GM23338 (cell line): ENCODE measurements at regions not wholly inside any gene's neighbourhood (a gene's known extent, or its start where the extent isn't known, plus 50 kb on each side); places are given as distances from the start of the nearest gene placed in this dataset.

Experiments used
- ATAC-seq: fragments of 200-7000 bp; cut with Tn5 transposase; 3 replicates; pipeline ENCODE4 v1.9.1; 2020
- DNase-seq: peaks from one replicate; pipeline ENCODE4 v3.0.0-alpha.2; 2015; ENCODE audit warnings: low spot score
- H2AFZ ChIP-seq: fragments of 200-600 bp; sonication (generic); 2 replicates; pipeline ENCODE4 v1.8.0; 2016; ENCODE audit warnings: antibody characterized with exemption, mild to moderate bottlenecking, moderate library complexity
- H3F3A ChIP-seq: fragments of 200-600 bp; sonication (generic); replicated peaks from 2 replicates; pipeline ENCODE4 v1.8.0; 2017; ENCODE audit warnings: antibody characterized with exemption, mixed run types, low read depth
- H3K27ac ChIP-seq: fragments of 200-600 bp; sonication (generic); 2 replicates; pipeline ENCODE4 v1.6.1; 2016; ENCODE audit warnings: low read depth
- H3K27me3 ChIP-seq: fragments of 200-600 bp; sonication (generic); 2 replicates; pipeline ENCODE4 v1.8.0; 2016; ENCODE audit warnings: mild to moderate bottlenecking, mixed run types, moderate library complexity; ENCODE audit not compliant: insufficient read depth
- H3K36me3 ChIP-seq: fragments of 200-600 bp; sonication (generic); 2 replicates; pipeline ENCODE4 v1.8.0; 2016; ENCODE audit warnings: mild to moderate bottlenecking; ENCODE audit not compliant: insufficient read depth
- H3K4me1 ChIP-seq: fragments of 200-600 bp; sonication (generic); 2 replicates; pipeline ENCODE4 v1.8.0; 2016; ENCODE audit warnings: mild to moderate bottlenecking, moderate library complexity; ENCODE audit not compliant: insufficient read depth
- H3K4me2 ChIP-seq: fragments of 200-600 bp; sonication (generic); 2 replicates; pipeline ENCODE4 v1.7.1; 2017; ENCODE audit warnings: mixed run types
- H3K4me3 ChIP-seq: fragments of 200-600 bp; sonication (generic); 2 replicates; pipeline ENCODE4 v1.6.1; 2016; ENCODE audit warnings: mixed run types
- H3K79me2 ChIP-seq: fragments of 200-600 bp; sonication (generic); replicated peaks from 2 replicates; pipeline ENCODE4 v1.8.0; 2017; ENCODE audit warnings: mild to moderate bottlenecking; ENCODE audit not compliant: insufficient read depth
- H3K9me2 ChIP-seq: fragments of 200-600 bp; sonication (generic); 2 replicates; pipeline ENCODE4 v1.8.0; 2017; ENCODE audit not compliant: insufficient read depth
- H4K20me1 ChIP-seq: fragments of 200-600 bp; sonication (generic); replicated peaks from 2 replicates; pipeline ENCODE4 v1.8.0; 2017; ENCODE audit warnings: mild to moderate bottlenecking; ENCODE audit not compliant: insufficient read depth
- H3K27ac Mint-ChIP-seq: 2 replicates; pipeline ENCODE4 v1.8.0; 2020; ENCODE audit warnings: inconsistent platforms, mild to moderate bottlenecking, moderate library complexity, mixed read lengths
- H3K27me3 Mint-ChIP-seq: 3 replicates; pipeline ENCODE4 v1.8.0; 2022; ENCODE audit warnings: low read depth, mild to moderate bottlenecking, moderate library complexity, mixed read lengths, inconsistent platforms; ENCODE audit not compliant: insufficient read depth, poor library complexity
- H3K36me3 Mint-ChIP-seq: 3 replicates; pipeline ENCODE4 v1.8.0; 2021; ENCODE audit warnings: low read depth, mild to moderate bottlenecking, inconsistent platforms, moderate library complexity, mixed read lengths
- H3K4me1 Mint-ChIP-seq: 3 replicates; pipeline ENCODE4 v1.8.0; 2020; ENCODE audit warnings: mild to moderate bottlenecking, inconsistent platforms, mixed read lengths
- H3K4me3 Mint-ChIP-seq: 3 replicates; pipeline ENCODE4 v1.8.0; 2021; ENCODE audit warnings: moderate library complexity, mild to moderate bottlenecking, inconsistent platforms, mixed read lengths
- H3K9me3 Mint-ChIP-seq: 3 replicates; pipeline ENCODE4 v1.8.0; 2020; ENCODE audit warnings: moderate library complexity, mild to moderate bottlenecking, inconsistent platforms, mixed read lengths
- CREB1 ChIP-seq: fragments of 250-450 bp; sonication (Bioruptor Pico); IDR thresholded peaks from 2 replicates; pipeline ENCODE4 v1.5.0; 2020; ENCODE audit warnings: low read depth, mild to moderate bottlenecking, moderate library complexity
- CTCF ChIP-seq, 2 experiments: fragments of 200-600 bp in 1 of 2; sonication (generic) in 1 of 2; conservative IDR thresholded peaks; 2 replicates each; pipeline versions ENCODE4 v1.5.1 to v1.6.1; 2016 to 2017; ENCODE audit warnings: antibody characterized with exemption in 2 of 2, low read depth in 2 of 2, mild to moderate bottlenecking in 2 of 2, moderate library complexity in 1 of 2
- EZH2 ChIP-seq: fragments of 200-600 bp; sonication (generic); IDR thresholded peaks from one replicate; pipeline ENCODE4 v1.8.0; 2017; ENCODE audit warnings: antibody characterized with exemption, mild to moderate bottlenecking, low read depth; ENCODE audit not compliant: unreplicated experiment
- EZH2phosphoT487 ChIP-seq: fragments of 200-600 bp; sonication (generic); IDR thresholded peaks from one replicate; pipeline ENCODE4 v1.8.1; 2018; ENCODE audit warnings: antibody characterized with exemption; ENCODE audit not compliant: unreplicated experiment
- JUNB ChIP-seq: IDR thresholded peaks from one replicate; pipeline ENCODE4 v1.6.1; 2016; ENCODE audit warnings: antibody characterized with exemption; ENCODE audit not compliant: unreplicated experiment
- NANOG ChIP-seq: IDR thresholded peaks from 2 replicates; pipeline ENCODE4 v1.6.1; 2016; ENCODE audit warnings: antibody characterized with exemption, borderline replicate concordance
- POLR2AphosphoS5 ChIP-seq: IDR thresholded peaks from 2 replicates; pipeline ENCODE4 v1.6.1; 2016; ENCODE audit warnings: antibody characterized with exemption, low read depth
- STAT1 ChIP-seq: IDR thresholded peaks from one replicate; pipeline ENCODE4 v1.6.1; 2016; ENCODE audit warnings: antibody characterized with exemption; ENCODE audit not compliant: unreplicated experiment
- ZNF114 ChIP-seq: fragments of 250-450 bp; sonication (Bioruptor Pico); IDR thresholded peaks from 2 replicates; pipeline ENCODE4 v1.5.0; 2020; ENCODE audit warnings: mild to moderate bottlenecking, moderate library complexity
- ZNF331 ChIP-seq: fragments of 250-450 bp; sonication (Bioruptor Pico); IDR thresholded peaks from 2 replicates; pipeline ENCODE4 v1.5.0; 2020; ENCODE audit warnings: low read depth, mild to moderate bottlenecking, moderate library complexity
- TF ChIP-seq, protein P1 (sequence below): IDR thresholded peaks from one replicate; pipeline ENCODE4 v1.6.1; 2018; ENCODE audit warnings: antibody characterized with exemption; ENCODE audit not compliant: unreplicated experiment
- TF ChIP-seq, protein P2 (sequence below): IDR thresholded peaks from 2 replicates; pipeline ENCODE4 v1.6.1; 2016; ENCODE audit warnings: antibody characterized with exemption

GRCh38 chr14:62455446-62455845 is 589.8 kb downstream of the KCNH5 start (continued):
- TF ChIP-seq, protein P1, sequence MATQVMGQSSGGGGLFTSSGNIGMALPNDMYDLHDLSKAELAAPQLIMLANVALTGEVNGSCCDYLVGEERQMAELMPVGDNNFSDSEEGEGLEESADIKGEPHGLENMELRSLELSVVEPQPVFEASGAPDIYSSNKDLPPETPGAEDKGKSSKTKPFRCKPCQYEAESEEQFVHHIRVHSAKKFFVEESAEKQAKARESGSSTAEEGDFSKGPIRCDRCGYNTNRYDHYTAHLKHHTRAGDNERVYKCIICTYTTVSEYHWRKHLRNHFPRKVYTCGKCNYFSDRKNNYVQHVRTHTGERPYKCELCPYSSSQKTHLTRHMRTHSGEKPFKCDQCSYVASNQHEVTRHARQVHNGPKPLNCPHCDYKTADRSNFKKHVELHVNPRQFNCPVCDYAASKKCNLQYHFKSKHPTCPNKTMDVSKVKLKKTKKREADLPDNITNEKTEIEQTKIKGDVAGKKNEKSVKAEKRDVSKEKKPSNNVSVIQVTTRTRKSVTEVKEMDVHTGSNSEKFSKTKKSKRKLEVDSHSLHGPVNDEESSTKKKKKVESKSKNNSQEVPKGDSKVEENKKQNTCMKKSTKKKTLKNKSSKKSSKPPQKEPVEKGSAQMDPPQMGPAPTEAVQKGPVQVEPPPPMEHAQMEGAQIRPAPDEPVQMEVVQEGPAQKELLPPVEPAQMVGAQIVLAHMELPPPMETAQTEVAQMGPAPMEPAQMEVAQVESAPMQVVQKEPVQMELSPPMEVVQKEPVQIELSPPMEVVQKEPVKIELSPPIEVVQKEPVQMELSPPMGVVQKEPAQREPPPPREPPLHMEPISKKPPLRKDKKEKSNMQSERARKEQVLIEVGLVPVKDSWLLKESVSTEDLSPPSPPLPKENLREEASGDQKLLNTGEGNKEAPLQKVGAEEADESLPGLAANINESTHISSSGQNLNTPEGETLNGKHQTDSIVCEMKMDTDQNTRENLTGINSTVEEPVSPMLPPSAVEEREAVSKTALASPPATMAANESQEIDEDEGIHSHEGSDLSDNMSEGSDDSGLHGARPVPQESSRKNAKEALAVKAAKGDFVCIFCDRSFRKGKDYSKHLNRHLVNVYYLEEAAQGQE: no peak
- no peak for TF ChIP-seq POLR2AphosphoS5
- no peak for TF ChIP-seq ZNF331
- no peak for TF ChIP-seq CREB1 (CRISPR knock-in tag)

GRCh38 chr14:62462988-62463387 is 582.3 kb downstream of the KCNH5 start:
- Histone ChIP-seq H3F3A (no peaks in the 10 kb centered on the region), H3K36me3 (no peaks in the 10 kb centered on the region), H3K4me2 (no peak overlapping the region), H2AFZ (peak overlapping the region; percentile 43; the same call in 1 of the 2 replicates), H3K27me3 (no peaks in the 10 kb centered on the region), H4K20me1 (no peaks in the 10 kb centered on the region), H3K4me3 (no peak overlapping the region), H3K79me2 (no peaks in the 10 kb centered on the region), H3K4me1 (no peaks in the 10 kb centered on the region), H3K9me2 (no peaks in the 10 kb centered on the region), H3K27ac (no peak overlapping the region)
- H3K27ac Mint-ChIP-seq: no peak overlapping the region
- H3K4me3 Mint-ChIP-seq: no peak overlapping the region
- no peak for DNase-seq
- no peaks in the 10 kb centered on the region for H3K36me3 Mint-ChIP-seq
- no peaks in the 10 kb centered on the region for H3K4me1 Mint-ChIP-seq
- ATAC-seq: no peak
- H3K27me3 Mint-ChIP-seq: no peaks in the 10 kb centered on the region
- H3K9me3 Mint-ChIP-seq: no peaks in the 10 kb centered on the region
- no peak for TF ChIP-seq POLR2AphosphoS5
- no peak for TF ChIP-seq EZH2
- no peak for TF ChIP-seq CREB1 (CRISPR knock-in tag)
- TF ChIP-seq EZH2phosphoT487: no peak
- TF ChIP-seq, protein P1: no peak
- TF ChIP-seq, protein P2, sequence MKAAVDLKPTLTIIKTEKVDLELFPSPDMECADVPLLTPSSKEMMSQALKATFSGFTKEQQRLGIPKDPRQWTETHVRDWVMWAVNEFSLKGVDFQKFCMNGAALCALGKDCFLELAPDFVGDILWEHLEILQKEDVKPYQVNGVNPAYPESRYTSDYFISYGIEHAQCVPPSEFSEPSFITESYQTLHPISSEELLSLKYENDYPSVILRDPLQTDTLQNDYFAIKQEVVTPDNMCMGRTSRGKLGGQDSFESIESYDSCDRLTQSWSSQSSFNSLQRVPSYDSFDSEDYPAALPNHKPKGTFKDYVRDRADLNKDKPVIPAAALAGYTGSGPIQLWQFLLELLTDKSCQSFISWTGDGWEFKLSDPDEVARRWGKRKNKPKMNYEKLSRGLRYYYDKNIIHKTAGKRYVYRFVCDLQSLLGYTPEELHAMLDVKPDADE: no peak
- no peak for TF ChIP-seq ZNF331
- TF ChIP-seq CTCF (conservative IDR thresholded peaks at IDR 0.05; ENCODE audit: low read depth in 2 of 2): no peak
- no peak for TF ChIP-seq ZNF114
- TF ChIP-seq JUNB: no peak
- TF ChIP-seq NANOG: no peak
- no peak for TF ChIP-seq STAT1
